ENCODE measurements at regions not wholly inside any gene's neighbourhood (a gene's known extent, or its start where the extent isn't known, plus 50 kb on each side); places are given as distances from the start of the nearest gene placed in this dataset.
A peak's percentile ranks its signal among the peaks of the same experiment; 100 is the strongest.

DNA sequence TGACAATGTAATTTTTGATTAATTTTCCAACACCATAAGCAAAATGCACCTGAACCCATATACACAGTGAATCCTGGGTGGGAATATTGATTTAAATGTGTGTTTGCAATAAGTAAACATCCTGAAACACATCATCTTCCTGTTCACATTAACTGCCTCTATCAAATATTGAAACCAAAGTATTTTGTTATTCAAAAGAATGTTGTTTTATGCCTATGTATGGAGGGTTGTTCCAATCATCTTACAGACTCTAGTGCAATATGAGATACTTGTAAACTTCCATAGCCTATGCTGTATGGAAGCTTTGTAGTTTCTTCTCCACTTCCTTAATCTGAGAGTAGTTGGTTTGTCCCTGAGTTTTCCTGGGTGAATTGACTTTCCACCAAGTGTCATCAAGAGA, 105.4 kb upstream of the SLC7A11 start:
- H3K9me3 Mint-ChIP-seq (ENCODE audit: low read depth, unreplicated experiment): peaks cover 11% of the 10 kb centered on the region

DNA sequence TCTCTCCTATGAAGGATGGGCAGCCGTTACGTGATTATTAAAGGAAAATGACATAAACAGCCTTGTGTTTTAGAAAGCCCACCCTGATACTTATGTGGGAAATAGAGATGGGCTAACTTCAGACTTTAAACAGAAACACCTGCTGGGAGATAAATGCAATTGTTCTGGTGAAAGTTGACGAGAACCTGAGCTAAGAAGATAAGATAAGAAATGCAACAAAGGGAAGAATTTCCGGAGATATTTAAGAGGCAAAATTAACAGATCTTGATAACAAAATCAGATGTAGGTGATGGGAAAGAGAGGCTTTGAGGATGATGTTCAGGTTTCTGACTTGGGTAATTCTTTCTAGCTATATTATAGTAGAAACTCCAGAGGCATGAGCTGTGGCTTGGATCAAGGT, 102.7 kb upstream of the SLC7A11 start:
- BruUV-seq (replicated peaks): no TSS peak
- Mint-ChIP-seq H3K4me3 (ENCODE audit: low read depth, unreplicated experiment) (no peak overlapping the region), H3K27ac (ENCODE audit: unreplicated experiment) (peak overlapping the region; percentile 19), H3K9me3 (ENCODE audit: low read depth, unreplicated experiment) (peaks cover 11% of the 10 kb centered on the region), H3K27me3 (ENCODE audit: unreplicated experiment) (no peaks in the 10 kb centered on the region), H3K4me1 (ENCODE audit: low read depth, unreplicated experiment) (peaks cover 43% of the 10 kb centered on the region), H3K36me3 (ENCODE audit: insufficient read depth, unreplicated experiment) (peaks cover 10% of the 10 kb centered on the region)
- TF ChIP-seq, protein P1, sequence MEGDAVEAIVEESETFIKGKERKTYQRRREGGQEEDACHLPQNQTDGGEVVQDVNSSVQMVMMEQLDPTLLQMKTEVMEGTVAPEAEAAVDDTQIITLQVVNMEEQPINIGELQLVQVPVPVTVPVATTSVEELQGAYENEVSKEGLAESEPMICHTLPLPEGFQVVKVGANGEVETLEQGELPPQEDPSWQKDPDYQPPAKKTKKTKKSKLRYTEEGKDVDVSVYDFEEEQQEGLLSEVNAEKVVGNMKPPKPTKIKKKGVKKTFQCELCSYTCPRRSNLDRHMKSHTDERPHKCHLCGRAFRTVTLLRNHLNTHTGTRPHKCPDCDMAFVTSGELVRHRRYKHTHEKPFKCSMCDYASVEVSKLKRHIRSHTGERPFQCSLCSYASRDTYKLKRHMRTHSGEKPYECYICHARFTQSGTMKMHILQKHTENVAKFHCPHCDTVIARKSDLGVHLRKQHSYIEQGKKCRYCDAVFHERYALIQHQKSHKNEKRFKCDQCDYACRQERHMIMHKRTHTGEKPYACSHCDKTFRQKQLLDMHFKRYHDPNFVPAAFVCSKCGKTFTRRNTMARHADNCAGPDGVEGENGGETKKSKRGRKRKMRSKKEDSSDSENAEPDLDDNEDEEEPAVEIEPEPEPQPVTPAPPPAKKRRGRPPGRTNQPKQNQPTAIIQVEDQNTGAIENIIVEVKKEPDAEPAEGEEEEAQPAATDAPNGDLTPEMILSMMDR (IDR thresholded peaks at IDR 0.05; ENCODE audit: unreplicated experiment): no peak
- CTCF ChIA-PET: interaction anchor here (1.0 kb wide), 1 partner anchor 103 kb away, joined by 3 read pairs; the partner anchor contains the start of gene SLC7A11
- intact Hi-C loops (cut with micrococcal nuclease; ENCODE audit: unreplicated experiment): loop anchor here (5.0 kb wide), 2 partner anchors 62 to 143 kb away; no protein-coding TSS in a partner anchor
- no peak for DNase-seq

More for the DNA sequence above, 105.4 kb upstream of the SLC7A11 start:
- CTCF ChIA-PET: interaction anchor here (0.8 to 1.5 kb wide), 3 partner anchors 105 to 147 kb away, joined by 3 to 7 read pairs (median 4); partner anchors contain the start of gene SLC7A11
- TSS peak; percentile 97 for BruUV-seq (replicated peaks)
- peaks cover 10% of the 10 kb centered on the region for H3K36me3 Mint-ChIP-seq (ENCODE audit: insufficient read depth, unreplicated experiment)
- TF ChIP-seq, protein P1 (IDR thresholded peaks at IDR 0.05; ENCODE audit: unreplicated experiment): no peak
- peaks cover 43% of the 10 kb centered on the region for H3K4me1 Mint-ChIP-seq (ENCODE audit: low read depth, unreplicated experiment)
- peak overlapping the region; percentile 41 for H3K4me3 Mint-ChIP-seq (ENCODE audit: low read depth, unreplicated experiment)
- H3K27ac Mint-ChIP-seq (ENCODE audit: unreplicated experiment): peak overlapping the region; percentile 96
- intact Hi-C loops (cut with micrococcal nuclease; ENCODE audit: unreplicated experiment): loop anchor here (1.0 to 5.0 kb wide), 3 partner anchors 60 to 145 kb away; partner anchors contain the start of gene SLC7A11
- H3K27me3 Mint-ChIP-seq (ENCODE audit: unreplicated experiment): no peaks in the 10 kb centered on the region
- DNase-seq: no peak

DNA sequence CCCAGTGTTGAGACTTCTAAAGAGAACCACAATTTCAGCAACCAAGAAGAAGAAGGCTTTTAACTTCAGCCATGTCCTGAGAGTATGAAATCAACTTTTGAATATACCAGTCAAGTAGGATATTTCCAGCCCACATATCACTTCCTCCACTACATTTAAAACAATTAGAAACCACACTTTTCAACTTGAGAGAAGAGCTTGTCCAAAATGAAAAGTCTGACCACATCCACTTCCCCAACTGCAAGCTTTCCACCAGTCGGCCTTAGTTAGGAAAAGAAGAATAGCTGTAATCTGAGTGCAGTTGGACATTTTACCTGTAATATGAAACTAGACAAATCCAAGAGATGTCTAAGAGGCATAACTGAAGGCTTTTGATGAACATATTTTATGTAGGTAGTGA, 101.9 kb upstream of the SLC7A11 start:
- Mint-ChIP-seq H3K36me3 (ENCODE audit: insufficient read depth, unreplicated experiment) (peaks cover 10% of the 10 kb centered on the region), H3K9me3 (ENCODE audit: low read depth, unreplicated experiment) (peaks cover 11% of the 10 kb centered on the region), H3K27me3 (ENCODE audit: unreplicated experiment) (no peaks in the 10 kb centered on the region), H3K4me1 (ENCODE audit: low read depth, unreplicated experiment) (peaks cover 43% of the 10 kb centered on the region), H3K27ac (ENCODE audit: unreplicated experiment) (peak overlapping the region; percentile 19), H3K4me3 (ENCODE audit: low read depth, unreplicated experiment) (no peak overlapping the region)
- TF ChIP-seq, protein P1 (IDR thresholded peaks at IDR 0.05; ENCODE audit: unreplicated experiment): no peak
- DNase-seq: no peak
- intact Hi-C loops (cut with micrococcal nuclease; ENCODE audit: unreplicated experiment): no loop called here
- BruUV-seq (replicated peaks): no TSS peak
- CTCF ChIA-PET: interaction anchor here (0.6 kb wide), 1 partner anchor 233 kb away, joined by 3 read pairs; no protein-coding TSS in a partner anchor

DNA sequence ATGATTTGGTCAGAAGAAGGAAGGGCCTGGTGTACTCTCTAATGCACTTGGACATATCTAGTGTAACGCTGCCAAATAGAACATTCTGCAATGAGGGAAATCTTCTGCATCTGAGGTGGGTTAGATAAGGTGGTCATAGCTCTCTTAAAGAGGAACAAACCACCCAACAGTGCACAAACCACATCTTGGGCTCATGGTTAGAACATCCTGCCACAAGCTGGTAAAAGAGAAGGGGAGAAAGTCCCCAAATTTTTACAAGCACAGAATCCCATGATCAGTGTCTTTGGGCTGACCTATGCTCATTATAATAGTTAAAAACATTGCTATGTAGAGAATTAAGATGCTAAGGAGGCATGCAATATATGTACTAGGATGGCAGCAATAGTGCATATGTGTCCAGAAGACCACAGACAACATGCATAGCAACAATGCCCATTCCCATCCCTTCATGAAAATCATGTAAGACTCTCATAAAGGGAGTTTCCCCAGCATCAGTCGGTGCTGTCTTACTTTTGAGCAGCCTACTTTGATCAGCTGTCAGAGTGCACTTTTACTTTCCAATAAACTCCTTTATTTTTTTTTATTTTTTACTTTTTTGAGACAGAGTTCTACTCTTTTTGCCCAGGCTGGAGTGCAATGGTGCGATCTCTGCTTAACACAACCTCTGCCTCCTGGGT, 99.7 kb upstream of the SLC7A11 start:
- H3K27me3 Mint-ChIP-seq (ENCODE audit: unreplicated experiment): no peaks in the 10 kb centered on the region
- intact Hi-C loops (cut with micrococcal nuclease; ENCODE audit: unreplicated experiment): no loop called here
- H3K9me3 Mint-ChIP-seq (ENCODE audit: low read depth, unreplicated experiment): peaks cover 11% of the 10 kb centered on the region
- no TSS peak for BruUV-seq (replicated peaks)
- CTCF ChIA-PET: no interaction called here
- no peak overlapping the region for H3K4me3 Mint-ChIP-seq (ENCODE audit: low read depth, unreplicated experiment)
- no peaks in the 10 kb centered on the region for H3K36me3 Mint-ChIP-seq (ENCODE audit: insufficient read depth, unreplicated experiment)
- H3K4me1 Mint-ChIP-seq (ENCODE audit: low read depth, unreplicated experiment): peaks cover 30% of the 10 kb centered on the region
- no peak overlapping the region for H3K27ac Mint-ChIP-seq (ENCODE audit: unreplicated experiment)
- TF ChIP-seq, protein P1 (IDR thresholded peaks at IDR 0.05; ENCODE audit: unreplicated experiment): no peak
- DNase-seq: no peak

All from Calu3 (cell line).